HFF-Myc (cell line): ENCODE measurements at regions not wholly inside any gene's neighbourhood (a gene's known extent, or its start where the extent isn't known, plus 50 kb on each side); places are given as distances from the start of the nearest gene placed in this dataset.

Experiments
- DNase-seq: peaks from one replicate; pipeline ENCODE4 v3.0.0-alpha.2; 2011; ENCODE audit warnings: low read depth; ENCODE audit errors: extremely low read depth
- H3K4me3 ChIP-seq: replicated peaks from 2 replicates; pipeline ENCODE4 v1.5.1; 2011; ENCODE audit warnings: low read depth, mild to moderate bottlenecking, control low read depth, low read length
- CTCF ChIP-seq: IDR thresholded peaks from 2 replicates; pipeline ENCODE4 v1.5.1; 2012; ENCODE audit warnings: mild to moderate bottlenecking, low read depth, low read length, control low read depth; ENCODE audit errors: missing control alignments

- H3K4me3 ChIP-seq = no peak overlapping the region
- TF ChIP-seq CTCF = no peak
- DNase-seq = no peak
Measured at GRCh38 chr2:17270894-17271293, 247.3 kb downstream of the RAD51AP2 start.

- H3K4me3 ChIP-seq = no peak overlapping the region
- DNase-seq = no peak
Measured at GRCh38 chr2:17263570-17263968, 254.7 kb downstream of the RAD51AP2 start.

GRCh38 chr2:17262854-17263569 lies 255.2 kb downstream of the RAD51AP2 start:
- DNase-seq = no peak
- H3K4me3 ChIP-seq = no peak overlapping the region
- TF ChIP-seq CTCF = no peak

More at GRCh38 chr2:17263570-17263968, 254.7 kb downstream of the RAD51AP2 start:
- no peak for TF ChIP-seq CTCF

DNA sequence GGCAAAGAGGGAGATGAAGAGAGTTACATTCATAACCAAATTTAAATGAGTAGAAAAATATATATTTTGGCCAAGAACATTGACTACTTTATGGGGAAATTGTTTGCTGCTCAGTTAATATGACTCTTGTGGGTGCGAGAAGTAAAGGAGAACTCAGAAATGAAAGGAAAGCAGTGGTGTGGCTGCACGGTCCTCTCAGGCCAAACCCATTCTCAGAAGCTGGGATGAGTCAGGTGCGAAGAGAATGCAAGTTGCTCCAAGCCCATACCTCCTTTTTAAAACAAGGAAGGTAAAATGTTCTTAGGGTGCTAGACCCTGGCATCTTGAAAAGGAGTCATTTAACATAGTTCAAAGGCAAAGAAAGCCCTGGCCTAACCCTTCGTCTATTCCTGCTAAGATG lies 258.6 kb downstream of the RAD51AP2 start:
- no peak overlapping the region for H3K4me3 ChIP-seq
- DNase-seq = no peak
- TF ChIP-seq CTCF = no peak

DNA sequence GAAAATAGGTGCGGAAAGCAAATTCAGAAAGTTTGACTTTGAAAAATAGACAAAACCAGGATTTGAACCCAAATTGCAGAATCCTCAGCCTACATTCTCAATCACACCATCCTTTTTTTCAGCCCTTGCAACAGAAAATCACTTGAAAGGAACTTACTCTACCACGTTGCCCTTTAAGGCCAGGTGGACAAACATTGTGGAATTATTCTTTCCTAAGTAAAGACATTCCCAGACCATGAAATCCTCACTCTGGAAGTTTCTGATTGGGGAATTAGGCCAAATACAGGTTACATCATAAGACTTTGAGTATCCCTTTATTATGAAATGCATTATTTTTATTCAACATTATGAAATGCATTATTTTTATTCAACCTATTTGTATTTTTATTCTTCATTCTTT lies 259.4 kb downstream of the RAD51AP2 start:
- DNase-seq = no peak
- no peak overlapping the region for H3K4me3 ChIP-seq
- TF ChIP-seq CTCF = no peak

GRCh38 chr2:17257189-17257909 lies 260.9 kb downstream of the RAD51AP2 start:
- no peak for DNase-seq
- no peak overlapping the region for H3K4me3 ChIP-seq
- TF ChIP-seq CTCF = no peak
